Mesenteric fat pad (tissue), 1 donor: ENCODE measurements at regions not wholly inside any gene's neighbourhood (a gene's known extent, or its start where the extent isn't known, plus 50 kb on each side); places are given as distances from the start of the nearest gene placed in this dataset.

Experiments
- DNase-seq: peaks from one replicate; pipeline ENCODE4 v3.0.0-alpha.2; 2020; ENCODE audit warnings: low spot score
- donor health status: DM: yes; HTN: yes; CAD: no.

DNA sequence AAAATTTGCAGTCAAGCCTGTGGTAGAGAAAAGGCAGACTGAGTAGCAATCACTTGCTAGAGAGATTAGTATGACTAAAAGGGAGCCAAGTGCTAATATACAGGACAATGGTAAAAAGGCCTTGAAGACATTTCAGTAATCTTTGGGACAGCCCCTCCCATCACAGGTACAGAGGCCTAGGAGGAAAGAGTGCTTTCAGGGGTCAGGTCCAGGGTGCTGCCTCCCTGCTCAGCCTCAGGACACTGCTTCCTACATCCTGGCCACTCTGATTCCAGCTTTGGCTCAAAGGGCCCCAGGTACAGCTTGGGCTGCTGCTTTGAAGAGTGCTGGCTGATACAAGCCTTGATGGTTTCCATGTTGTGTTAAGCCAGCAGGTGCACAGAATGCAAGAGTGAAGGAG, 543.5 kb downstream of the MMUT start:
- DNase-seq = no peak

DNA sequence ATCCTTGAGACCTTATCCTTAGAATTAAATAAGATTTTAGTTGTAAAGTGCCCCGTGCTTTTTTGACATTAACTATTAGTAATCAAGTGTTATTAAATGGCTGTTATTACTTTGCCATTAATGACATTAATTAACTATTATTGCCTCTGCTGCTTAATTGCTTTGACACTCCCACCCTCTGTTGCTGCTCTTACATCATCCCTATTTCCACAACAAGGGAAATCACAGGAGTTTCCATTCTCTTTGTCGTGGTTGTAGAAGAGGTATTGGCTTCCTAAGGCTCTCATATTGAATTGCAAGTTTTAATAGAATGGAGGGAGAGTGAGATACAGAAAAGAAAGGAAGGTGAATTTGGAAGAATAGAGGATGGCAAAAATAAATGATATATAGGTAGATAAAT, 545.8 kb downstream of the MMUT start:
- no peak for DNase-seq

DNA sequence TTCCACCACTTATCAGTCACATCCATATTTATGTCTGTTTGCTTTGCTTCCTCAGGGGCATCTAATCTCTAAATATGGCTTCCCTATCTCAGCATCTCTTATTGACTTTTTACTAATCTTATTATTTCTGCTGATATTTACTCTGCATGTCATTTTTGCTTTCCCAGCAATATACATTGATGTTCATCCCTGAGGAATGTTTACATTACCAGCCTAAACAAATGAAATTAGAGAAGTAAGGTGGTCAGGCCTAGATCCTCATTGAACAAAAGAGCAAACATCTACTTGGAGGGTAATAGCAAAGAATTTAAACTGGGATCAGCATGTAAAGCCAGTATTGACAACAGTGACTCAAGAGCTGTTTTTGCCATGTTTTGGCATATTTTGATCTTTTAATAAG, 546.4 kb downstream of the MMUT start:
- no peak for DNase-seq

DNA sequence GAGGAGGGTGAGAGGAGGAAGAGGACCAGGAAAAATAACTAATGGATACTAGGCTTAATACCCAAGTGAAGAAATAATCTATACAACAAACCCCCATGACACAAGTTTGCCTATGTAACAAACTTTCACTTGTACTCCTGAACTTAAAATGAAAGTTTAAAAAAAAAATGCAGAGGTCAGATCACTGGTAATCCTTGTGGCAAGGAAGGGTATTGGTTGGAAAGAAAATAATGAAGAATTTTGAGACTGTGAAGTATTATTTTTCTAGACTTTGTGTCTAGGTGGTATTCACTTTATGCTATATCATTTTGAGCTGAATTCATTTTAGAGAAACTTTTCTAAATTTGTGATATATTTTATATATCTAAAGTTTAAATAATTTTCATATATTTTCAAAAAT, 547.5 kb downstream of the MMUT start:
- DNase-seq = no peak

DNA sequence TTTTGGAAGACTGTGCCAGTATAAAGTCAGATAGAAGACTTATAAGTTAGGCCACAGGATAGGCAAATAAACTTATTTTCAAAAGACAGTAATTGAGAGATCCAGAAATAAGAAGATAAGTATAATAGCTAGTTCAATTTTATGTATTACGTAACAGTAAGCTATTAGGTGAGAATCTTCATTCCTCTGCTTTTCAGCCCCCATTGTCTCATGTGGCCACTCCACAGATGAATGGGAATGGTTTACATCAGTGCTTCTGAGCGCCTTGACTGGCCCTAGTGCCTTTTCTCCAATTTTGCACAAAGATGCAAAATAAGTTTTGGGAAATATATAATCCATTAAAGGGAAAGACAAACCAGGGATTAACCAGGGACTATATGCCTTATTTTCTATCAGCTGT, 550.5 kb downstream of the MMUT start:
- no peak for DNase-seq

DNA sequence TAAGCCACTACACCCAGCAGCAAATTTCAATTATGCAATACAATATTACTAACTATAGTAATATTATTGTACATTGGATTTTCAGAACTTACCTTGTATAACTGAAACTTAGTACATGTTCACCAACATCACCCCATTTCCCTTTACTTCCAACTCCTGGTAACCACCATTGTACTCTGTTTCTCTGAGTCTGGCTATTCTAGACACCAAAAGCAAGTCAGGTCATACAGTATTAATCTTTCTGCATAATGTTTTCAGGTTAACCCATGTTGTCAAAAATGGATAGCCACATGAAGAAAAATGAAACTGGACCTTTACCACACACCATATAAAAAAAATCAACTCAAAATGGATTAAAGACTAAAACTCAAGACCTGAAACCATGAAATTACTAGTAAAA, 558.2 kb downstream of the MMUT start:
- no peak for DNase-seq

DNA sequence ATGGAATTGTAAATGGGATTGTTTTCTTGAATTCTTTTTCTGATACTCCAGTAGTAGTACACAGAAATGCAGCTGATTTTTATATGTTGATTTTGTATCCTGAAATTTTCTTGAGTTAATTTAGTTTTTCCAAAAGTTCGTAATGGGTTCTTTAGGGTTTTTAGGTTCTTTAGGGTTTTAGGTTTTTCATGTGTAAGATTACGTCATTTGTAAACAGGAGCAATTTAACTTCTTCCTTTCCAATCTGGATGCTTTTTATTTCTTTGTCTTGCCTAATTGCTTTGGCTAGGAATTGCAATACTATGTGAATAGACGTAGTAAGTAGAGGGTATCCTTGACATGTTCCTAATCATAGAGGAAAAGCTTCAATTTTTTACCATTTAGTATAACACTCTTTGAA, 568.6 kb downstream of the MMUT start:
- no peak for DNase-seq

DNA sequence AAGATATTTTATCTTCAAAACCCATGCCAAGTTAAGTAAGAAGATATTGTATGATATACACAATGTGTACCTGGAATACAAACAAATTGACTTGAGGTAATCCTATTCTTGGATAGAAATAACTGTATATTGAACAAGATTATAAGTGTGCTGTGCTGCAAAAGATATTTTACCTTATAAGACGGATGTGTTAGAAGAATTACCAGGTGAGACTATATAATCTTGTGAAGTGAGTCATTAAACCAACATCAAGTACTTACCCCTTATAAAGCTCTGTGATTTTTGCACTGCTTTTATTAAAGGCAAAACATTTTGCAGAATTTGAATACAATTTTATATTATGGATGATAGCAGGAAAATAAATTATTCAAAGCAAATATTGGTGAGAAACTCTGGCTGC, 570.0 kb downstream of the MMUT start:
- DNase-seq = no peak

DNA sequence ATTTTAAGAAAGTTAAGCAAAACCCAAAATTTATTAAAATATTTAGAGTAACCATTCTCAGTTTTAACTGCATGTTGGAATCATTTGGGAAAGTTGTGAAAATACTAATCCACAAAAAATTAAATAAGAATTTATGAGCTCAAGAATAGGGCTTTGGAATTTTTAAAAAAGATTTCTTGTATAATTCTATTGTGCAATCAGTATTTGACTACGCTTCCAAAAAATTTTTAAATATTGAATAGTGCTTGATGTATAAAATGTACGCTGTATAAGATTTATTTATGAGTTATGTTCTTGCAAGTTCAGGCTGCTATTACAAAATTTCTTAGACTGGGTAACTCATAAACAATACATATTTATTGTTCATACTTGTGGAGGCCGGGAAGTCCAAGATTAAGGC, 571.7 kb downstream of the MMUT start:
- DNase-seq = no peak

DNA sequence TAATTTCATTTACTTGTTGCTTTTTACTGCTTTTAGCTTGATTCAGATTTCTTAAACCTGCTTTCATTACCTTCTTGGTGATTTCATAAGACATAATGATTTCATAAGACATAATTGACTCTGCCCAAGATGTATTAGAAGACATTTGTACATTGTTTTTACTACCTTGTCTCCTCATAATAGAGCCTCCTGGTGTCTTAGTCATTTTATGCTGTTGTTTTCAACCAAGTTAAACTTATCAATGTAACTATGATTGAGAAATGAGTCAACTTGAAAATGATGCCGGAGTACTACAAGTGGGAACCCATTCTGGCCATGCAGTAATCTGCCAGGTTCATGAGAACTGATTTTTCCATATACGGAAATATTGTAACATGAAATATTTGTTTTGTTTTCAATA, 573.6 kb downstream of the MMUT start:
- no peak for DNase-seq

DNA sequence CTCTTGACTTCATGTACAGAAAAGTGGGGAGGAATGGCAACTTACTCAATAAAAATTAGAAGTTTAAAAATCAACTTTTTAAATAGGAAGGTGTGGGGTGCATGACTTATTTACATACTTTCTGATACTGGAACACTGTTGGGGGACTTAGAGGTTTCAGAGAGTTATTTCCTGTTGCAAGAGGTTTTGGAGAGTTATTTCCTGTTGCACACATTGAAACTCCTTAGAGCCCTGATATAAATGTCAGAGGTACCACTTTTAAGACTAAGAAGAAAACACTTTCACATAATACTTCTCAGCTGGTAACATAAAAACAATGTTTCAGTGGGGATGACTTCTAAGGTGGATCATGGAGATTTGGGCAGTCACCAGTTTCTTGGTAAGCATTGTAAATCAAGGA, 579.9 kb downstream of the MMUT start:
- DNase-seq = no peak

DNA sequence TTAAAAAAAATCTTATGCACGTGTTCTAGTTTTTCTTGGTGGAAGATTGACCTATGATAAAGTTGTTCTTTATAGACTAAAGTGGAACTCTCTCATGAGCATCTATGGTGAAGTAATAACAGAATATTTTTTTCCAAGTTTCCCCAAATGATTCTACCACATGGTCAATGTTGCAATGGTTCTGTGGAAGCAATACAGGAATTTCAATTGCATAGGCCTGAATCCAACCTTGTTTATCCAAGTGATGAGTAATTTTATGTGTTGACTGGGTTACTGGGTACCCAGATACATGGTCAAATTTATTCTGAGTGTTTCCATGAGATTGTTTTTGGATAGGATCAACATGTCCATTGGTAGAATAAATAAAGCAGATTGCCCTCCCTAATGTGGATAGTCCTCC, 581.5 kb downstream of the MMUT start:
- DNase-seq = no peak

DNA sequence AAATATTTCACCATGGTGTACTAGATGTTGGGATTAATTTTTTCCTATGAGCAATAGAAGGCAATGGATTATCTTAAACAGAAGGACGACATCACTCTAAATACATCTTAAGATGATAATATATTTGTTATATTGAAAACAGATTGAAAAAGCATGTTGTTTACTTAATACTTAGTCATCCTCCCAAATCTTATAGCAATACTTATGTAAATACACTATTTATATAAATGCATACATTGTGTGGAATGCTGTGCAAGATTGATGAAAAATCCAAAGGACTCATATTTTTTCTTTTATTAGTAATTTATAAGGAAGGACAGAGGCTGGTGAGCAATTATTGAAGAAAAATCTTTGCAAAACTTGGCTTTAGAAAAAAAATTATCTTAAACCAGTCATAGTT, 593.5 kb downstream of the MMUT start:
- DNase-seq = no peak

DNA sequence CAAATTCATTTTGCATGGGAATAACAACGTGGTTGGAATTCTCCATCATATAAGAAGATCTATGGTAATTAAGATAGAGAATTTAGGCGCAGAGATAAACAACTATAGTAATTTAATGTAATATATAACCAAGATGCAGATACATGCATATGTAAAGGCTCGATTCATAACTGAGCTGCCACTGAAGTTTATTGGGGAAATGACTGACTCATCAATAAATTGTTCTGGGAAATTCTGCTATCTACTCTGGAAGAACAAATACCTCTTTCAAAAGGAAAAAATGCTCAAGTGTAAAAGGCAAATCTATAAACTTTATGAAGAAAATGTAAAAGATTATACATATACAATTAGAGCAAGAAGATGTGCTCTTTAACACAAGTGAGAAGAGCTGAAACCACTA, 596.4 kb downstream of the MMUT start:
- DNase-seq = no peak

DNA sequence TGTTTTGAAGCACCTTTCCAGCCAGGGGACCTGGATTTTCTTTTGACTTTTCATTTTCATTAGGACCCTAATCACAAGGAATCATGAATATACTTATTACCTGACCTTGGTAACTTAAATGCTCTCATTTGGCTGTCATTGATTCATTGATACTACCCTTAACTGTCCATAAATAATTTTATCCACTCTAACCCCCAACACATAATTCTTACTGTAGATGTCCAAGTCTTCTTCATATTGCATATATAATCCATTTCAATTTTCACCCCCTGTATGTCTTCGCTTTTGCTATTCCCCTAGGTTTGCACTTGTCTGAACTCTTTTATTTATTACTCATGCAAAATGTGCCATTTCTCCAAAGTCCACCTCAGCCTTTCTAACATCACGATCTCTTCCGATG, 602.9 kb downstream of the MMUT start:
- no peak for DNase-seq

DNA sequence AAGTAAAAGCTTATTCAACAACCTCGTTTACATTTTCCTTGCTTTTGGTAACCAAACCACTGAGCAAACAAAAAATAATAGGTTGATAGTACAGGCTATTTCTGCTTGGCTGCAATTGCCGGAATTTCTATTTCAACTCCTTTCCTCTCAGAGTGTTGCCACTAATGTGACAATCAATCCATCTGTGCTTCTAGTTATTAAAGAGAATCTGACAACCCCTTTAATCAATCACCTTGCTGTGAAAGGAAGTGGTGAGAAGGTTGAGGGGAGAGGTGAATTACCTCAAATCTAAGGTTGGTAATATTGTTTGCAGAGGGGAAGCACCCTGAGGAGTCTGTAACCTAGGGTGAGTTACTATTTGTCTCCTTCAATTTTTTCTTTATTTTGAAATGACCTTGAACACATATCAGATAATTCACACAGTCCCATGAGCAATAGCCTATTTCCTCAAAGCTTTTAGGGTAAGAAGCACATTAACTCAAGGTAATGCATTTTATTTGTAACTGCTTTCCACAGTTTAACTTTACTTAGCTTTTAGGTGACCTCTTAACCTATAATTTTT, 603.4 kb downstream of the MMUT start:
- DNase-seq = no peak

DNA sequence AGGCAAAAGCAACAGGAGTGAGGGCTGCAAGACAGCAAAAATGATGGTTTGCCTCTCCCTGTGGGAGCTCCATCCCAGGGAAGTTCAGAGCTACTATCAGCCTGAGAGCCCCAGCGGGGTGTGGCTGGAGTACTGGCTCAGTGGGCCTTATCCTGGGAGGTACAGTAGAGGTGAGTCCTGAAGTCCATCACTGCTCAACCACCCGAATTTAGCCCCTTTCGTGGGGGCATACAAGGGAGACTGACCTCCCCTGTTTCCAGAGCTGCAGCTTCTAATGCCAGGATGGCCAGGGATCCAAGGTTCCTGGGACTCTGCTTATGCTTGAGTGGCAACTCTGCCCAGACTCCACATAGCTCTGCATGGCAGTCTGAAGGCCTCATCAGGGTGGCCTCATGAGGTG, 617.8 kb downstream of the MMUT start:
- DNase-seq = no peak

DNA sequence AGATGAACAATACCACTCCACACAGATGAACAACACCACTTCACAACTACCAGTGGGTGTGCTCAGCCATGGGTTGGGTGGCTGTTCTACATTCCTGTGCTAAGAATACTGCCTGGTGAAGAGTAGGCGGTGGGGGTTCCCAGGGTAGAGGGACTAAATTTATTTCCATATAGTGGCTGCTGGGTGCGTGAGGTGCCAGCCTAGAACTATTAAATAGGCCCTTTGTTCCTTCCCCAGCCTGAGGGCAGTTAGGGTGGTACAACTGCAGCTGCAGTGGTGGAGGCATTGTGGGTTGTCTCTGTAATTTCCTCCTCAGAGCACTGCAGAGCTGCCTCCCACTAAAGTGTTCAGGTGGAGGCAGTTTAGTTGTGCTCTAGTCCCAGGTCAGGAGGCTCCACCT, 618.4 kb downstream of the MMUT start:
- DNase-seq = no peak

DNA sequence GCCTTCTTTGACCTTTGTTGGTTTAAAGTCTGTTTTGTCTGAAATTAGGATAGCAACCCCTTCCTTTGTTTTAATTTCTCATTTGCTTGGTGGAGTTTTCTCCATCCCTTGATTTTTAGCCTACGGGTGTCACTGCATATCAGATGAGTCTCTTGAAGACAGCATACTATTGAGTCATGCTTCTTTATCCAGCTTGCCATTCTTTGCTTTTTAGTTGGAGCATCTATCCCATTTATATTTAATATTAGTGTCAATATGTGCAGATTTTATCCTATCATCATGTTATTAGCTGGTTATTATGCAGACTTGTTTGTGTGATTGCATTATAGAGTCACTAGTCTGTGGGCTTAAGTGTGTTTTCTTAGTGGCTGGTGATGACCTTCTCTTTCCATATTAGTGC, 622.2 kb downstream of the MMUT start:
- no peak for DNase-seq

DNA sequence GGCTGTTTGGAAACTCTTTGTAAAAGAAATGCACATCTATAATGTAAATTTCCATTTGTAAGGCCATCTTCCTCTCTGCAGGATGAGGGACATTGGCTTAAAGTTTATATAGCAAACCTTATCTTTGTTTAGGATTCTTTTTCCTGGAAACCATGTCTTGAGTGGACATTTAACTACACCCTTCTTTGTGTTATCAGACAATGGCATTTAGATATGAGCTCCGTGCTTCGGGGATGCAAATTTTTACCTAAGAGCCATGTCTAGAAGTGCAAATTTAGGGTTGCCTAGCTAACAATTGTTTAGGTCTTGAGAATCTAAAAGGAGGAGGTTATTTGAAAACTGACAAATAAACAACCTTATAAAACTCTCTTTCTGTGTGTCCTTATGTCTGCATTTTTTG, 623.8 kb downstream of the MMUT start:
- no peak for DNase-seq

DNA sequence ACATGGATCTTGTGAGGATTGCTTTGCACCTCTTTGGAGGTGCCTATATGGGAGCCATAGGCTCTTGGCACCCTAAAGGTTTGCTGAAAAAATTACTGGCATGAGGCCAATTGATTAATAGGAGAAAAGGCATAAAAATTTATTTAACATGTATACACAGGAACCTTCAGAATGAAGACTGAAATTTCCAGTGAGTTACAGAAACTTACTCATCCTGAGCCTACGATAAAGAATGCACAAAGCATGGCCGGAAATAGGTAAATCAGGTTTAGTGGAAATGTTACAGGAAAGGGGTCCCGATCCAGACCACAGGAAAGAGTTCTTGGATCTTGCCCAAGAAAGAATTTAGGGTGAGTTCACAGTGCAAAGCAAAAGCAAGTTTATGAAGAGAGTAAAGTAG, 625.3 kb downstream of the MMUT start:
- no peak for DNase-seq

DNA sequence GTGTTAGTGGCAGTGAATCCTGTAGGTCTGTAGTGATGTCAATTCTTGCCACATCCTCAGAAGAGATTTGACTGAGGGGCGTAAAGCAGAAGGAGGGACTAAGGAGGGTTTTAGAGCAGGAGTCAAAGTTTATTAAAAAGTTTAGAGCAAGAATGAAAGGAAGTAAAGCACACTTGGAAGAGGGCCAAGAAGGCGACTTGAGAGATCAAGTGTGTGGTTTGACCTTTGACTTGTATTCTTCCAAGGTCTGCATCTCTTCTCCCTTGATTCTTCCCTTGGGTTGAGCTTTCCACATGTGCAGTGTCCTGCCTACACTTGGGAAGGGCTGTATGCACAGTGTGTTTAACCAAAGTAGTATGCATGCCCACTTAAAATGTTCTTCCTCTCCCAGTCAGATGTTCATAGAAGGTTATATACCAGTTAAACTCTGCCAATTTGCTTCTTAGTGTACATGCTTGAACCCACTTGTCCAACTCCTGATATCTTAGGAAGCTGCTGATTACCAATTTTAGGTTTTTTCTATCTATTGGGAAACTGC, 627.6 kb downstream of the MMUT start:
- DNase-seq = no peak

DNA sequence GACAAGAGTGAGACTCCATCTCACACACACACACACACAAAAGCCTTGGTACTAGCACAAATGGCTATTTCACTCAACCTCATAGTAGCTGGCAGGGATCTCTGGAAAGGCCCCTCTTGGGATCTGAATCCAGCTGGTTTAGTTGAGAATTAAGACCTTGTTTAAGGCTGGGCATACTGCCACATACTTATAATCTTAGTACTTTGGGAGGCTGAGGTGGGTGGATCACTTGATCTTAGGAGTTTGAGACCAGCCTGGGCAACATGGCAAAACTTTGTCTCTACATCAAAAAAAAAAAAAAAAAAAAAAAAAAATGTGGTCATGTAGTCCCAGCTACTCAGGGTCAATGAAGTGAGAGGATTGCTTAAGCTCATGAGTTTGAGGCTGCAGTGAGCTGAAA, 628.3 kb downstream of the MMUT start:
- no peak for DNase-seq

DNA sequence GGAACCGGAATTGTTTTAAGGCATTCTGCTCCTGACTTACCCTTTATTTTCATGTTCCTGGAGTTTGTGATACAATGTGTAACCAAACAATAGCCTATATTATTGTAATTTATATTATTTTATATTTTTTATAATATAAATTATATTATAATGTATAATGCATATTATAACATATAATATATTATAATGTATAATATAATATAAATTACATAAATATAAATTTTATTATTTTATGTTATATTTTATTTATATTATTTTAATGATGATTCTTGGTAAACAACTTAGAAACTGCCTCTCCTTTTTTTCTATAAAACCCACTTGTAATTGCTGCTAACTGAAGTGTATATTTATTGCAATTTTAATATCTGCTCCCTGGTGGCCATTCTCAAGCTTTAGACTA, 629.1 kb downstream of the MMUT start:
- DNase-seq = no peak
